HuH-7.5 (cell line): ENCODE measurements at regions not wholly inside any gene's neighbourhood (a gene's known extent, or its start where the extent isn't known, plus 50 kb on each side); places are given as distances from the start of the nearest gene placed in this dataset.

ENCODE experiments used
- DNase-seq: peaks from one replicate; pipeline ENCODE4 v3.0.0; 2011; ENCODE audit warnings: low spot score

GRCh38 chr2:172361840-172362239, 65.5 kb upstream of the ITGA6 start:
- DNase-seq, result no peak

- DNase-seq, result no peak
Measured at GRCh38 chr2:172364261-172364660, 63.1 kb upstream of the ITGA6 start.

- no peak for DNase-seq
Measured at GRCh38 chr2:172366596-172367150, 60.7 kb upstream of the ITGA6 start.

- DNase-seq, result no peak
Measured at GRCh38 chr2:172370821-172371455, 56.4 kb upstream of the ITGA6 start.

- no peak for DNase-seq
Measured at GRCh38 chr2:172372436-172372835, 55.0 kb upstream of the ITGA6 start.

- no peak for DNase-seq
Measured at GRCh38 chr2:172373076-172373475, 54.3 kb upstream of the ITGA6 start.

- DNase-seq, result no peak
Measured at GRCh38 chr2:172373766-172374165, 53.6 kb upstream of the ITGA6 start.

- no peak for DNase-seq
Measured at GRCh38 chr2:172374318-172375240, 52.8 kb upstream of the ITGA6 start.

- DNase-seq, result no peak
Measured at GRCh38 chr2:172375251-172375650, 52.1 kb upstream of the ITGA6 start.

GRCh38 chr2:172376016-172376415, 51.4 kb upstream of the ITGA6 start:
- DNase-seq, result no peak

GRCh38 chr2:172376505-172377125, 50.8 kb upstream of the ITGA6 start:
- no peak for DNase-seq

- DNase-seq, result no peak
Measured at GRCh38 chr2:172377408-172377807, 50.0 kb upstream of the ITGA6 start.
